HG02642 (cell line): ENCODE measurements at regions not wholly inside any gene's neighbourhood (a gene's known extent, or its start where the extent isn't known, plus 50 kb on each side); places are given as distances from the start of the nearest gene placed in this dataset.
"Not testable (repeated sequence)": the region's sequence is repeated elsewhere in the genome, so short reads cannot be mapped to it uniquely, and the experiment has no call there.

ENCODE experiments used
- ATAC-seq: cut with Tn5 transposase; IDR thresholded peaks from one replicate; pipeline ENCODE4 v1.9.1; 2021; ENCODE audit warnings: mild to moderate bottlenecking; ENCODE audit not compliant: unreplicated experiment, poor library complexity

DNA sequence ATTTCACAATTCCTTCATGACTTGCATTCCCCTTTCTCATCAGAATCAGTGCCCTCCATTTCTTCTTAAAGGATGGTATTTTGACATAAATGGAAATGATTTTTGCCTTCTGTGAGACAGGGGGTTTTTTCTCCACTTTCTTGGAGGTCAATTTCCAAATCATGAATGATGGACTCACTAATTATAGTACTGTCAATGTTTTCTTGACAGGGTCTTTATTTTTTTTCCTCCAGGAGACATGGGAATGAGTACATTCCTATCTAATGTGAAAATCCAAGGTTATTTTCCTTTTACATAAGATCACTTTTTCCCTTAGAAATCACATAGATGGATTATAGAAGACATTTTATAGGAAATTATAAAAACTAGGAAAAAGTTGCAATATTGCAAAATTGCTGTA, 141.7 kb downstream of the SPATA31A6 start:
- ATAC-seq, result not testable (repeated sequence)

DNA sequence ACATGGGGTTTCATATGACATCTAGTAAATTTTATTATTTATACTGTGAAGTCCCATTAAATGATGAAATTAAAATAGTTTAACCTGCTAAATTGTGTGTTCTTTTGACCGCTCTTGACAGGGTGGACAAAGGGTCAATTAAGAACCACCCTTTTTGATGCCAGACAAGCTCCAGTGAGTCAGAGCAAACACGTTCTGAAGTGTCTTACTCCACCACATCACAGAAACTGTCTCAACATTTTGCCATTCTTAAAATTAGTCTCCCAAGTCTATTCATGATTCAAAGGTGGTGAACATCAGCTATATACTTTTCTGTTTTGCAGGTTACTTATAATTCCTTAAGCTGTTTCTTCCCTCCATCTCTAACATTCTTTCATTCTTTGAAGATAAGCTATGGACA, 142.1 kb downstream of the SPATA31A6 start:
- not testable (repeated sequence) for ATAC-seq

DNA sequence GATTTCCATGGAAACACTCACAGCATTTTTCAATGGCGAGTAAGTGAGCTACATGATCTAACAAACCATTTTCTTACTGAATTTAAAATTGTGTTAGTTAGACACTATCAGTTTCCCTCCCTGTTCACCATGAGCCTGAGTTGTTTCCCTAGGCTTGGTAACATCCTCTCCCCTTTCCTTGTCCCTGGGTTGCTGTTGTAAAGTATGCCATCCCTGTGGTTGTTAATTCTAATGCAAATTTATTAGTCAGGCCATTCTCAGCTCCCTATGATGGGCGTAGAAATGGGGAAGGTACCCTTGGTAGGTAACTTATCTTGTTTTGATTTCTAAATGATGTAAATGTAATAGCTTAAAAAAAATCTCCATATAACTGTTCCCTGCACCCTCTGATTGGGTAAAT, 143.0 kb downstream of the SPATA31A6 start:
- not testable (repeated sequence) for ATAC-seq

DNA sequence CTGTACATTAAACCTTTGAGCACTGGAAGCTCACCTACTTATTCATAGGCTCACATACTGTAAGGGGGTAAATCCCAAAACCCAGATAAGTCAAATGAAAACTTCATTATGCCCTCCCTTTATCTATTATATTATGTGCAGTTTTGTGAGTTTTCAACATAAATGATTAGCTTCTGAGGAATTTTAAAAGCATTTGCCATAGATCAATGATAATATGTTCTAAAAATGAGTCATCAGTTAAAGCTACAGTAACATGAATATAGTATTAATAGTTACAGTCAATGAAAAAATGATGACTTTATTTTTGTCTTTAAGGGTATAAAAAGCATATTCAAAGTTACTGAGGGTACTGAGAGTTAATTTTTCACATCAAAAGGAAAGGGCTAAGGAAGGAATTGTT, 151.9 kb downstream of the SPATA31A6 start:
- ATAC-seq, result not testable (repeated sequence)

DNA sequence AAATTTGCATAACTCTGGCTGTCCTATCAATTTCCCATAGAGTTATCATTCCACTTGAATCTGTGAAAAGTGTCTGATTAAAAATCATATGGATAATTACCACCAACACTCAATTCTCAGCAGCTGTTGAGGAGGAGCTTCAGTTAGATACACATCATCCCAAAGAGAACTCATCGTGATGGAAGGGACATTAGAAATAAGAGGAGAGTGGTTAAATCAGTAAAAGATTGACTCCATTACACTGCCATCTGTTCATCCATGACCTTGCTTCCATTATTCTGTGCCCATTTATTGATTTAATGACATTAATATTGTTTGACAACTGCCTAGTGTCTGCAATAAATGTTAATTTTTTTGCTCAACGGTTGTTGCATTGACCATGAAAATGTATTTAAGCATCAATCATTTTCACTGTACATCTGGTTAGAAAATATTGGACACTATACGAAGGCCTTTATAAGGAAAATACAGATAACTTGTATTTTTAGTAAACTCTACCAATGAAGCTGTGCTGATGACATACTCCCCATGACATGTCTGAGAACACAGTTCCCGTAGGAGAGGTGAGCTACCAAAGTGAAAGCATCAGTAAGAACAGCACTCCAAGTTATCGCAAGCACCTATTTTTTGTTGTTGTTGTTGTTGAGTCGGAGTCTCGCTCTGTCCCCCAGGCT, 152.7 kb downstream of the SPATA31A6 start:
- not testable (repeated sequence) for ATAC-seq

DNA sequence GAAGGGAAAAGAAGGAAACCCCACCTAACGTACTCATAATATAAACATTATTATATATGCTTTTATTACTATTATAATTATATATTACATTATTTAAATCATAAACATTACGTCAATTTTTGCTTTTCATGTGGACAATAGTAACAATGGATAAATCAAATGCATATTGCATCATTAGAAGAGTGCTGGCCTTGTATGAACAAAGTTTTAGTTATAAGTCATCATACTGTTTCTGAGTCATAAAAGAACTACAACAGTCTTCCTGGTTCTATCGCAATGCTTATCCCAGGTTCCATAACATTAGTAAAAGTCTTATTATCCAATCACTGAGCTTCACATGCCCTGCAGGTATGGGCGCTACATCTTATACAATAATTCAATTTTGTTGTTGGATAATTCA, 154.8 kb downstream of the SPATA31A6 start:
- ATAC-seq, result not testable (repeated sequence)

DNA sequence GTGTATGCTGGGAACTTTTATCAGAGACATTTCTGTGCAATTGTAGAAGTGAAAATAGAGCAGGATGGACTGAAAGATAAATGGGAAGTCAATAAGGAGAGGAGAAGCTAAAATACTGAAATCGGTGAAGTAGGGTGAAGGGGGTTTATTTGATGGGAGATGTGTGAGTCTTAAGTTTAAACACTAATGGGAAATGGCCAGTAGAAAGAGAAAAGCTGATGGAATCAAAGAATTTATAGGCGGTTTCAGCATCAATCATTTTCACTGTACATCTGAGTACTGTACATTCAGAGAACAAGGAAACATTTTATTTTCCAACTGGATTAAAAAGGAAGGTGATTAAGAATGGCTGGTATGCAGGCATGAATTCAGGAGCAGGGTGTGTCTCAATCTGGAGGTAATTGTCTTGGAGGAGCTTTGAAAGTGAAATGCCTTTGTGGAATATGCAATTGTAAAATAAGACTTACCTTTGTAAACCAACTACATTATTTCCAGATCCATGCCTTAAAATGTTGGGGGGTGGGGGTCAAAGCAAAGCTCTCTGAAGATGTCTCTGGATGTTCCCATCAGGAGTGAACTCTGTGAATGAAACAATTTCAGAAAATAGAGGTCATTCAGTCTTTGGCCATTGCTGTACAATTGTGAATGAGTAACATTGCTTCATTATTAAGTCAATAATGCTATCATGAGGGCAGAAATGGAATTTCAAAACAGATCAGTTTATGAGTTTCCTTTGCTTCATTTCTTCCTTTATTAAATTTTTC, 156.4 kb downstream of the SPATA31A6 start:
- not testable (repeated sequence) for ATAC-seq

DNA sequence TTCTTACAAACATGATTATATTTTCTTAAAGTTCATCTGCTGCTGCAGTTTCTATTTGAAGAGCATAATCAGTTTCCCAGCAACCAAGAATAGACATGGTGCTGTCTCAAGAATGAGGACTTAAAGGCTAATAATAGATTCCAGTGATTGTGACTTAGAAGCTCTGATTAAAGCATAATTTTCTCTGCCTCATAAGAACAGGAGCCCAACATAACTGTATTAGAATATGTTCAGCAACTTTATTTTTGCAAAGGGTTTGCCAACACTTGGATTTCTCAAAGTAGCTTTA, 156.9 kb downstream of the SPATA31A6 start:
- not testable (repeated sequence) for ATAC-seq

DNA sequence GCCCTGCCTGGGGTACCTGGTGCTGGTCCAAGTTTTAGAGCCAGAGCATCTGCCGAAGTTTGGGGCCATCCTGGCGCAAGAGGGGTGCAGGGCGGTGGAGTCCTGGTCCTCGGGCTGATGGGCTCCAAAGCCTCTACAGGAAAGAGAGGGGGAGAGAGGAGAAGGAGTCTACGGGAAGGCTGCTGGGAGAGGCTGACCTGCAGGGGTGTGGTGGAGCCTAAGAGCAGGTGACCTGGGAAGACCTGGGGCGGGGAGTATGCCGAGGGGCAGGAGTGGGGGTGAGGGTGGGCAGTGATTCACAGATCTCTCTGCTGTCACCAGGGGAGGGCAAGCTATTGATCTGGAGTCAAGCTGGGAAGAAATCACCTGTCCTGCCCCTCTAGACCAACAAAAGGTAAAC, 158.4 kb downstream of the SPATA31A6 start:
- not testable (repeated sequence) for ATAC-seq

DNA sequence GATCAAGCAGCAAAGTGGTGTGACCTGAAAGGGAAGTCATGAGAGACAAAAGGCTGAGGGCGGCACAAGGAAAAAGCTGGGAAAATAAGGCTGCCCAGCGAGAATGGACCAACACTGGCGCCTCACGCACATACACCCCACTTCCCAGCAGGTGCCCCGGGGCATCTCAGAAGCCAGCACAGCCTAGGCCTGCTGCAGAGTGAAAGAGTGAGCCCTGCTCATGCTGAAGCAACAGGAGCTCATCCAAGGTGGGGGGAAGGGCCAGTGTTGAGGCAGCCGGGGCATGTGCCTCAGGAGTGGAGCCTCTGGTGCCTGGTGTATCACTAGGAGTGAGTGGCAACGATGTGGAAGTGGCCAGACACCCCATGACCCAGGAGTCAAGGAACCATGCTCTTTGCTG, 158.8 kb downstream of the SPATA31A6 start:
- not testable (repeated sequence) for ATAC-seq

DNA sequence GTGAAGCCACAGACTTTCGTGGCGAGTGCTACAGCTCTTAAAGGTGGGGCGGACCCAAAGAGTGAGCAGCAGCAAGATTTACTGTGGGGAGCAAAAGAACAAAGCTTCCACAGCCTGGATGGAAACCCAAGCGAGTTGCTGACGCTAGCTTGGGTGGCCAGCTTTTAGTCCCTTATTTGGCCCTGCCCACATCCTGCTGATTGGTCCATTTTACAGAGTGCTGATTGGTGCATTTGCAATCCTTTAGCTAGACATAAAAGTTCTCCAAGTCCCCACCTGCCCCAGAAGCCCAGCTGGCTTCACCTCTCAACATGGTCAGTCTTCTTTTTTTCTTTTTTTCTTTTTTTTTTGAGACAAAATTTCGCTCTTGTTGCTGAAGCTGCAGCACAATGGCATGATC, 161.0 kb downstream of the SPATA31A6 start:
- ATAC-seq, result not testable (repeated sequence)

DNA sequence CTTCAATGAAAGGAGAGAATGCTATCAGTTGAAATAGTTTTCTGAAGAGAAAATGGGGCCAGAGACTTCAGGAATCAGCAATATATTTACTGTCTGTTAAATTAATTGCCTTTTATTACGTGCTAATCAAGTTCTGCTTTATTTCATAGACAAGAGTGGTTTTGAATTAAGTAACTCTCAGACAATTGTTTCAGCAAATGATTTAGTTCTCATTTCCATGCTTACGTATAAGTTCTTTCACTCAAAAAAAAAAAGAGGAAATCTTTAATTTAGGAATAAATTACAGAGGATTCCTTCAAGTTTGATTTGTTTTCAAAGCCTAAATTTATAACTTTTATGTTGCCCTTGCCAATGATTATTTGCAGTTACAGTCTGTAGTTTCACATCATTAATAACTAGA, 163.5 kb downstream of the SPATA31A6 start:
- ATAC-seq, result not testable (repeated sequence)

DNA sequence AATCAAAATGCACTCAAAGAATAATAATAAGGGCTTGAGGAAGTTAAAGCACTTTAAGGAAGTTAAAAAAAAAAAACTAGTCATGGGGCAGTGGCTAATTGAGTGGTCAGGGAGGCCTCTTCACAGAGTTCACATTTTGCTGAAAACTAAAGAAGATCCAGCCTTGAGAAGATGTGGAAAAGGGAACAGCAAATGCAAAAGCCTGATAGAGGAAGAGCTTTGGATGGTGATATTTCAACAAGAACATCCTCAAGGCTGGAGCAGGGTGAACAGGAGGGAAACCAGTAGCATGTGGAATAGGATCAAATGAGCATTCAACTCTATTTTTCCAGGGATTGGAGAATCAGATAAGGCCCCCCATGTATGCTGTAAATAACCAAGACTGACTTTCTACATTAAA, 165.7 kb downstream of the SPATA31A6 start:
- not testable (repeated sequence) for ATAC-seq

DNA sequence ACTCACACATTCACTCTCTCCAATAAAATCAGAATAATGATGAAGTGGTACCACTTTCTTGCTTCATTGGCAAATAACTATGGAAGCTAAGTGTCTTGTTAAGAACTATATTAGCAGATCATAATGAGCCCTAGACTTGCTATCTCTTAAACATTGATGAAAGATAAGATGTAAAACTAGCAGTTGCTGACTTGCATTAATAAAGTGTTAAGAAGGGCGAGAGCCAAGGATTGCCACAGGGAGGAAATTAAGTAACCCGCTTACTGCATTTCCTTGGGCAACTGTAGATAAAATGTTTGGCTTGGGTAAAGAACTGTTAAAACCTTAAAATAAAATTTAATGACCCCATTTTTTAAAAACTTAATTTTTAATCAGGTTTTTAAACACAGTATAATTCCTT, 167.0 kb downstream of the SPATA31A6 start:
- not testable (repeated sequence) for ATAC-seq

DNA sequence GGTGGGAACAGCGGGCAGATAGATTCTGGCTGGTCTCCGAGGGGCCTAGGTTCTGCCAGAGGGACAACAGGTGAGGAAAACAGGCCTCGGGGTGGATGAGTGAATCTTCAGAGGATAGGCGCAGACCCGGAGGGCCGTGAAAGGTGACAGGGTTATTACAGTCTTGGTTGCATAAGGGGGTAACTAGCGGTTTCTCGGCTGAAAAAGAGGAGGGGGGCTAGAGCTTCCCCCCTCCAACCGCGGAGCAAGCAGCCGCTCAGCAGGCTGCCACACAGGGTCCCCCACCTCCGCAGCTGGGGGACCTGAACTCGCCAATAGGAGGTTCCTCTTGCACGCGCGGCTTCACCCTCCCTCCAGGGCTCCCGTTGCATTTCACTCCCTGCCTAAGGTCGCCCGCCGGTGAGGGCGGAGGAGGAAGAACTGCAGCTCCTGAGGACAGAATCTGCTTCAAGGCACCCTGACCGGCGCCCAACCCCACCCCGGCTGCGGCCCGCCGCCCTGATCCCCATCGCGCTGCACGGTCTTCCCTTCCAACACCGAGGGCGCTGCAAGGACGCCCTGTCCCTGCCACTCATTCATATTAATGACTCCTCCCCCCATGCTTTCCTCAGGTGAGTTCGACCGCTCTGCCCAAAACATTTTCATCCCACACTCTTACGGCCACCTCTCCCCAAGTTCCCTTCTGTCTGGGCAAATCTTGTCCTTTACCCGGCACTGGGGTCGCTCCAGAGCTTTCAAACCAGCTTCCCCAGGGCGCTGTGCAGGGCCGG, 174.3 kb downstream of the SPATA31A6 start:
- not testable (repeated sequence) for ATAC-seq

DNA sequence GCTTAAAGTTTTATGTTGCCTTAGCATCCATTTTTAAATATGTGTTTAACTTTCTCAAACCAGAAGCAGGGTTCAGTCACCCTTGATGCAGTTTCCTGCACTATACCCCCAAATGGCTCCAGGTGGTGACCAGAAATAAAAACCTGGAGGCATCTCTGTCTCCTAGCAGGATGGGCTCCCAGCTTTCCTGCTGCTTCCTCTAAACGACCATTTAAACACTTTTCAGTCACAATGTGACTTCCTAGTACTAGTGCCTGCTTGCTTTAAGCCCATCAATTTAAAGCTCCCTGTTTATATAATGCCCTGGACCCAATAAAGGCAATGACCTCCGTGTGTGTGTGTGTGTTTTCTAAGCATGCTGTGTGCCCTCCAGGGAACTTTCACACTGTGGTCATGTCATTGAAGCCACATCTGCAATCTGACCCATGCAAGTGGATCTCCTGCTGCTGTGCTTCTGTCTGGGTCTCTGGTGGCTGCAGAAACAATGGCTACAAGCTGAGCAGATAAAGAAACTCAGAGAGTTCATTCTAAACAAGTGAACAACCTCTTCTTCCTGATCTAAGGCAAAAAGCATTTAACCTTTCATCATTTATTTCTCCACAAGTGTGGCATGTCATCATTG, 175.3 kb downstream of the SPATA31A6 start:
- not testable (repeated sequence) for ATAC-seq

DNA sequence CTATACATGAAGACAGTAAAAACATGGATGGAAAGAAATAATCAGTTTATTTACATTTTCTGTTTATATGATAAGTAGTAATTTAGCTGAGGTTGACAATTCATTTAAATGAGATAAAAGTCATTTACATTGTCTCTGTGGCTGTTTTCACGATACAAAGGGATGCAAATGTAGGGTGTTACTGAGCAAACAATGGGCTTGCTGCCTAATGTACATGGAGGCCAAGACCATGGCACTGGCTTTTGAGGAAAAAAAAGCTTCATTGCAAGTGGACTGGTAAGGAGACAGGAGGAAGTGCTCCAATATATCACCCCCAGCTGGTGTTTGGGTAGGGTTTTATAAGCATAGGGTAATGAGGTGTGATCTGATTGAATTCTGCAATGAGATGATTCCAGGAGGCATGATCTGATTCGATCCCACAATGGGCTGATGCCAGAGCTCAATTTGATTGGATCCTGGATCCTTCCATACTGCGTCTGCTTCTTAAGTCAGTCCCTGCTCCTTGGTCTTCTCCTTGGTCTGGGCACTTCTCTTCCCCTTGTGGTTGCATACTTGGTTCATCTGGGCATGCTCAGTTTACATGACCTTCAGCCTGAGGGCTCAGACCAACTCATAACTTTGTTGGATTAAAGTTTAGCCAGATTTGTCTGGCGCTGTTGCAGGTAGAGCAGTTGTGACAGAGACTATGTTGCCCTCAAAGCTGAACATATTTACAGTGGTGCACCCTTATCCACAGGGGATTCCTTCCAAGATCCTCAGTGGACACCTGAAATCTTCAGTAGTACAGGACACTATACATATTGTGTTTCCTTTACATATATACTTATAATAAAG, 181.2 kb downstream of the SPATA31A6 start:
- ATAC-seq, result not testable (repeated sequence)

DNA sequence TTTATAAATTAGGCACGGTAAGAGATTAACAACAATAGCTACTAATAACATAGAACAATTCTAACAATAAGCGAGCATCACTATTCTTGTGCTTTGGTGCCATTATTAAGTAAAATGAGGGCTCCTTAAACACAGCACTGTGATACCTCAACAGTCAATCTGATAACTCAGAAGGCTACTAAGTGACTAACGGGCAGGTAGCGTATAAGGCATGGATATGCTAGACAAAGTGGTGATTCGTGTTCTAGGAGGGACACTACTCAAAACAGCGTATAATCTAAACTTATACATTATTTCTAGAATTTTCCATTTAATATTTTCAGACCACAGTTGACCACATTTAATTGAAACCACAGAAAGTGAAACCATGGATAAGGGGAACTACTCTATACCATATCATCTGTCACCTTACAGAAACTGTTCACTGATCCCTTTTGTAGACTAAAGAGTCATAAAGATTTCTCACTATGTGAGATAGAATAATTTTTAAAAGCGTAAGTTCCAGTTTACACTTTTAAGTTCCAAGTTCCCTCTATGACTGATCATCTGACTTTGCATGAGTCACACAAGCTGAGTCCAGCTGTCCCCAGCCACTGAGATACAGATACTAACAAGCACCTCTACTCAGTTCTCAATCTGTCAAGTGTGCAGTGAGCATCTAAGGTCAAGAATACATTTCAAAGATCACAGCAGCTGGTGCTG, 181.9 kb downstream of the SPATA31A6 start:
- ATAC-seq, result peak; percentile 90

DNA sequence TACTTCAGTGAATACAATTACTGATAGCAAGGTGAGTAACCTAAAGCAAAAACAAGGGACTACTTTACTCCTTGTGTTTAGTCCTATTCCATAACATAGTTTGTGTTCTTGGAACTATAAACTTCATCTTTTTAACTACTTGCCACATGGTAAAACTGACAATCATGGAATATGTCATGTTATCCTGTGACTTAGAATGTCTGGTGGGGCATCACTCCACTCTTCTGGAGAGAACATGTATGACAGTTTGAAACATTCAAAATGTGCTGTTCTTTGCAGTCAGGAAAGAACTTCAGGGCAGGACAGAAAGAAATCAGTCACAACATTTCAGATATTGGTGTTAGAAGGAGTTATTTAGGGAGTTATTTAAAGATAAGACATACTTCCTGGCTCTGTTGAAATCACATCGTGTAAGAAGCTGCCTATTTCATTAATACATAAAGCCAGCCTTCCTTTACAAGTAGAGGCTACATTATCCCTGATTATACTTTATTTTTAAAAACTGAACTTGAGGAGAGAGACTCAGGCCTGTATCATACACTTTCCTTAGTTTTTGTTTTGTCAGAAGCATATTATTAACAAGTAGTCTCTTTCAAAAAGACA, 184.9 kb downstream of the SPATA31A6 start:
- ATAC-seq, result not testable (repeated sequence)
